OCI-LY3 (cell line): ENCODE measurements at regions not wholly inside any gene's neighbourhood (a gene's known extent, or its start where the extent isn't known, plus 50 kb on each side); places are given as distances from the start of the nearest gene placed in this dataset.

Experiments used
- CTCF ChIP-seq: fragments of 200-600, 300-600 bp; sonication (generic); IDR thresholded peaks from 2 replicates; pipeline ENCODE4 v1.5.1; 2014; ENCODE audit warnings: antibody characterized with exemption, low read length, low read depth
- EZH2phosphoT487 ChIP-seq: fragments of 200-600 bp; shearing (Covaris generic); IDR thresholded peaks from 2 replicates; pipeline ENCODE4 v1.6.1; 2018; ENCODE audit warnings: antibody characterized with exemption, mixed run types, low read depth

GRCh38 chr1:68706639-68707317 lies 209.9 kb upstream of the DEPDC1 start:
- TF ChIP-seq EZH2phosphoT487 (no peak), CTCF (no peak)
